SH-SY5Y (cell line): ENCODE measurements at regions not wholly inside any gene's neighbourhood (a gene's known extent, or its start where the extent isn't known, plus 50 kb on each side); places are given as distances from the start of the nearest gene placed in this dataset.

Source experiments
- GATA2 ChIP-seq: IDR thresholded peaks from 2 replicates; pipeline ENCODE4 v1.6.1; 2011; ENCODE audit warnings: mild to moderate bottlenecking, low read depth, low read length
- GATA3 ChIP-seq: IDR thresholded peaks from 2 replicates; pipeline ENCODE4 v1.6.1; 2011; ENCODE audit warnings: low read depth, mild to moderate bottlenecking, low read length, moderate library complexity

DNA sequence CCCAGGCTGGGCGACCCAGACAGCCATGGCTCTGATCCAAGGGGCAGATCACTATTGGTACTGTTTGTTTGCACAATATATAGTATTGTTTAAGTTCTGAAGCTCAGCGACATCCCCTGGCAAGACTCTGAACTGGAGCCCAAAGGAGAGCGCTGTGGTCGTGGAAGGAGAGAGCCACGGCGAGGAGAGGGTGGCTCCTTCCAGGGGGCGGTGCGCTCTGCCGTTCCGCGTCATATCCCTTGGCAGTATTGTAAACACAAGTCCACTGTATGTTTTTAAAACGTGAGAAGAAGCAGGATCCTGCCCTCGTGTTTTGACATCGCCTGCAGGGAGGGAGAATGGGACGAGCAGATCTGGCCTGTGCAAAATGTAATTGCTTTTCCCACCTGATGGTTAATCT lies 185.5 kb downstream of the RAB28 start:
- TF ChIP-seq GATA2 (no peak), GATA3 (no peak)
